ENCODE measurements at regions not wholly inside any gene's neighbourhood (a gene's known extent, or its start where the extent isn't known, plus 50 kb on each side); places are given as distances from the start of the nearest gene placed in this dataset.

- POLR2A ChIA-PET, result no interaction called here
- no peak overlapping the region for H3K4me3 ChIP-seq (replicated peaks in 1 of 3; ENCODE audit: insufficient read depth in 1 of 3, low read depth in 1 of 3, low read length in 3 of 3)
Observed at GRCh38 chr3:25985621-25986020, 195.7 kb downstream of the OXSM start.

More at GRCh38 chr3:25985621-25986020, 195.7 kb downstream of the OXSM start:
- Histone ChIP-seq H3K9ac (replicated peaks; ENCODE audit: extremely low read depth, insufficient read depth, low read length) (no peak overlapping the region), H3K4me2 (ENCODE audit: insufficient read depth, low read length) (no peak overlapping the region), H3K36me3 (ENCODE audit: control insufficient read depth in 2 of 2, extremely low read depth in 1 of 2, insufficient read depth in 2 of 2, low read length in 2 of 2) (no peaks in the 10 kb centered on the region), H2AFZ (ENCODE audit: low read depth, low read length) (no peak overlapping the region), H3K27me3 (ENCODE audit: control insufficient read depth in 2 of 2, insufficient read depth in 2 of 2, low read length in 2 of 2) (no peaks in the 10 kb centered on the region), H4K20me1 (replicated peaks; ENCODE audit: control insufficient read depth, extremely low read depth, insufficient read depth, low read length) (no peaks in the 10 kb centered on the region), H3K9me3 (replicated peaks; ENCODE audit: control insufficient read depth, insufficient read depth, low read length) (peaks cover 2% of the 10 kb centered on the region), H3K27ac (ENCODE audit: insufficient read depth, low read depth, low read length) (no peak overlapping the region), H3K4me1 (ENCODE audit: control insufficient read depth, extremely low read depth, insufficient read depth, low read length) (no peaks in the 10 kb centered on the region), H3K9me1 (replicated peaks; ENCODE audit: control insufficient read depth, extremely low read depth, insufficient read depth, low read length) (no peaks in the 10 kb centered on the region), H3K79me2 (ENCODE audit: control insufficient read depth, insufficient read depth, low read length) (no peaks in the 10 kb centered on the region)
- CTCF ChIA-PET, result no interaction called here
- intact Hi-C loops (cut with micrococcal nuclease), result no loop called here
- dilution Hi-C loops (cut with MboI; ENCODE audit: extremely low pct_ligation_motif_present, low sequenced_read_pairs), result no loop called here
- DNase-seq (ENCODE audit: low read depth, low spot score) (no peak), FAIRE-seq (no peak)
- TF ChIP-seq MAX (IDR thresholded peaks at IDR 0.05; ENCODE audit: insufficient read depth, insufficient read length) (no peak), POLR2AphosphoS5 (IDR thresholded peaks at IDR 0.05; ENCODE audit: insufficient read depth, low read depth, low read length) (no peak), JUN (IDR thresholded peaks at IDR 0.05; ENCODE audit: borderline replicate concordance, insufficient read depth, insufficient read length, low read depth) (no peak), EZH2 (IDR thresholded peaks at IDR 0.05; ENCODE audit: borderline replicate concordance, low read depth, low read length, severe bottlenecking) (no peak), MYC (IDR thresholded peaks at IDR 0.05; ENCODE audit: low read depth, low read length) (no peak), FOS (IDR thresholded peaks at IDR 0.05; ENCODE audit: borderline replicate concordance, insufficient read depth, low read length) (no peak), CTCF (IDR thresholded peaks at IDR 0.05; ENCODE audit: extremely low read depth in 1 of 2, insufficient read depth in 1 of 2, low read depth in 1 of 2, low read length in 2 of 2) (no peak), GATA2 (IDR thresholded peaks at IDR 0.05; ENCODE audit: insufficient read depth, insufficient read length, low read depth, low read length) (no peak), POLR2A (IDR thresholded peaks at IDR 0.05; ENCODE audit: low read depth, low read length) (no peak)
- BruUV-seq (replicated peaks), result no TSS peak

Data from endothelial cell of umbilical vein (primary cell).